Calu3 (cell line): ENCODE measurements at regions not wholly inside any gene's neighbourhood (a gene's known extent, or its start where the extent isn't known, plus 50 kb on each side); places are given as distances from the start of the nearest gene placed in this dataset.

Experiments
- BruUV-seq: library from RNA; stranded (reverse); fragments of 400-500 nt; replicated peaks from 2 replicates; lab custom pipeline; 2021; lab: Mats Ljungman, UMichigan
- CTCF ChIA-PET: fragments of 300-600 bp; sonication (Branson Sonifier 250); formaldehyde crosslinking; loops from one replicate; lab custom pipeline; 2022; ENCODE audit warnings: antibody characterized with exemption; lab: Charles Lee
- DNase-seq: peaks from one replicate; pipeline ENCODE4 v3.0.0; 2022
- H3K27ac Mint-ChIP-seq: one replicate; pipeline ENCODE4 v1.8.0; 2022; ENCODE audit warnings: mixed read lengths; ENCODE audit not compliant: unreplicated experiment
- H3K27me3 Mint-ChIP-seq: one replicate; pipeline ENCODE4 v1.8.0; 2022; ENCODE audit warnings: mixed read lengths; ENCODE audit not compliant: unreplicated experiment
- H3K36me3 Mint-ChIP-seq: one replicate; pipeline ENCODE4 v1.8.0; 2022; ENCODE audit warnings: mild to moderate bottlenecking, moderate library complexity, mixed read lengths; ENCODE audit not compliant: insufficient read depth, unreplicated experiment
- H3K4me1 Mint-ChIP-seq: one replicate; pipeline ENCODE4 v1.8.0; 2022; ENCODE audit warnings: mild to moderate bottlenecking, low read depth, mixed read lengths; ENCODE audit not compliant: unreplicated experiment
- H3K4me3 Mint-ChIP-seq: one replicate; pipeline ENCODE4 v1.8.0; 2022; ENCODE audit warnings: mild to moderate bottlenecking, low read depth, moderate library complexity, mixed read lengths; ENCODE audit not compliant: unreplicated experiment
- H3K9me3 Mint-ChIP-seq: one replicate; pipeline ENCODE4 v1.8.0; 2022; ENCODE audit warnings: low read depth, mixed read lengths; ENCODE audit not compliant: unreplicated experiment
- intact Hi-C: fragments of 100-400 bp; cut with micrococcal nuclease; formaldehyde crosslinking; loops from one replicate; pipeline ENCODE4 v1.10.0; 2022; ENCODE audit not compliant: unreplicated experiment
- TF ChIP-seq, protein P1 (sequence below): fragments of 200-600 bp; IDR thresholded peaks from one replicate; pipeline ENCODE4 v1.8.0; 2022; ENCODE audit warnings: antibody characterized with exemption; ENCODE audit not compliant: unreplicated experiment

DNA sequence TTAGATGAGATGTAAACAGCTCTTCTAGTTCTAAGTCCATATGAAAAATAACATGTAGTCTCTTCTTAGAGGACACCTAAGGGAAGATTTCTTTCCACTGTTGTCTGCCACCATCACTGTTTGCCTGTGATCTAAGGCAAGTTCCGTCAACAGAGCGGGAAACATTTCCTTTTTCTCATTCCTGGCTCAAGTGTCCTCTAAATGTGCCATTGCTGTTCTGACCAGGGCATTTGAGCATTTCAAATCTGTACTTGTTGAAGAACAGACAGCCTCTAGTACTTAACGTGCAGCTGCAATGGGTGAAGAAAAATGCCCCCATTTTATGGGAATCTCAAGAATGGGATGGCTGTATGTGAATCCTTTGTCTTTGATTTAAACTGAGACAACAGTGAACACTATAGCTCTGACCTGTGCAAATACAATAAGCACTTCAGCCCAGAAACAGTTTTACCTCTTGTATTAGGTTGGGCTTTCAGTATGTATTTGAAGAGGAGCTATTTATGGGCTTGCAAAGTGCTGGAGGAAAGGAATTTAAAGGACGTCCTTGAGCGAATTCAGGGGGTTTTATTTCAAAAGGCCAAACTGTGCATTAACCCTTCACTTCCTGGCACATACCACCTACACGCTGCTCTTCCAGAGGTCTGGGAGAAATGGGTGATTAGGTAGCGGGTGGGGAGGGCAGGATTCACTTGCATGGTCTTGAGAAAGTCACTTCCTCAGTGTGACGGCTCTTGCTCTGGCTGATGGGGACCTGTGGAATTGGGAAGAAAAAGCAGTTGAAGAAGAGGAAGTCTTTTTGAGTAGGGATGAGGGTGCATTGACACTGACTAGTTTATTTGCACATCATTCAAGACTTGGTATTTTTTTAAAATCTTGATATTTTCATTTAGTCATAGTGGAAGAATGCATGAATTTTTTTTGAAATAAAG lies 66.1 kb downstream of the THNSL1 start:
- BruUV-seq = no TSS peak
- H3K4me3 Mint-ChIP-seq = no peak overlapping the region
- no peaks in the 10 kb centered on the region for H3K27me3 Mint-ChIP-seq
- no peaks in the 10 kb centered on the region for H3K36me3 Mint-ChIP-seq
- no peaks in the 10 kb centered on the region for H3K9me3 Mint-ChIP-seq
- CTCF ChIA-PET = interaction anchor here (1.5 kb wide), 1 partner anchor 20 kb away, joined by 3 read pairs; no protein-coding TSS in a partner anchor
- intact Hi-C loops = loop anchor here (10.0 kb wide), 1 partner anchor 368 kb away; no protein-coding TSS in a partner anchor
- no peak overlapping the region for H3K27ac Mint-ChIP-seq
- H3K4me1 Mint-ChIP-seq = peaks cover 25% of the 10 kb centered on the region
- TF ChIP-seq, protein P1, sequence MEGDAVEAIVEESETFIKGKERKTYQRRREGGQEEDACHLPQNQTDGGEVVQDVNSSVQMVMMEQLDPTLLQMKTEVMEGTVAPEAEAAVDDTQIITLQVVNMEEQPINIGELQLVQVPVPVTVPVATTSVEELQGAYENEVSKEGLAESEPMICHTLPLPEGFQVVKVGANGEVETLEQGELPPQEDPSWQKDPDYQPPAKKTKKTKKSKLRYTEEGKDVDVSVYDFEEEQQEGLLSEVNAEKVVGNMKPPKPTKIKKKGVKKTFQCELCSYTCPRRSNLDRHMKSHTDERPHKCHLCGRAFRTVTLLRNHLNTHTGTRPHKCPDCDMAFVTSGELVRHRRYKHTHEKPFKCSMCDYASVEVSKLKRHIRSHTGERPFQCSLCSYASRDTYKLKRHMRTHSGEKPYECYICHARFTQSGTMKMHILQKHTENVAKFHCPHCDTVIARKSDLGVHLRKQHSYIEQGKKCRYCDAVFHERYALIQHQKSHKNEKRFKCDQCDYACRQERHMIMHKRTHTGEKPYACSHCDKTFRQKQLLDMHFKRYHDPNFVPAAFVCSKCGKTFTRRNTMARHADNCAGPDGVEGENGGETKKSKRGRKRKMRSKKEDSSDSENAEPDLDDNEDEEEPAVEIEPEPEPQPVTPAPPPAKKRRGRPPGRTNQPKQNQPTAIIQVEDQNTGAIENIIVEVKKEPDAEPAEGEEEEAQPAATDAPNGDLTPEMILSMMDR = no peak
- DNase-seq = no peak

DNA sequence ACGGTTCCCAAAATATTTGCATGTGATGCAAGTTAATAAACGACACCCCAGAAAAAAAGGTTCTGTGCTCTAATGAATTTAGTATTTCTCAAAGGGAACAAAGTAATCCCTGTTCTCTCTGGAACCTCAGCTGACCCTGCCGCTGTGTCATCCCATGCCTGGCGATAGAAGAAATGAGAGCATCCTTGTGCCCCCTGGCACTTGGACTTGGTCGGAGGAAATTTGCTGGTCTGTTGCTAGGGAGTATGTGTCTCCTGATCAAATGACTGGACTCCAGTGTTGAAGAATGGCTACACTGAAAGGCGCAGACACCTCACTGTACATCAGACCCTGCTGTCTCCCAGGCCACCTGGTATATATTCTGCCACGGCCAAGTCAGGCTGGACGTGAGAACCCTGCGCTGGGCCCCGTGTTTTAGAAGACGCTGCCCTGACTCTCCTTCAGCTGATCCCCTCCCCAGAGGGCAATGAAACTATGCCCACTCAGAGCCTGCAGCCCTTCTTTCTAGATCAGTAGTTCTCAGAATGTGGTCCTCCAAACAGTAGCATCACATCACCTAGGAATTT lies 67.2 kb downstream of the THNSL1 start:
- TF ChIP-seq, protein P1 = no peak
- intact Hi-C loops = loop anchor here (10.0 kb wide), 1 partner anchor 369 kb away; no protein-coding TSS in a partner anchor
- CTCF ChIA-PET = interaction anchor here (0.6 kb wide), 1 partner anchor 56 kb away, joined by 5 read pairs; no protein-coding TSS in a partner anchor
- Mint-ChIP-seq H3K4me1 (peaks cover 22% of the 10 kb centered on the region), H3K9me3 (no peaks in the 10 kb centered on the region), H3K27me3 (no peaks in the 10 kb centered on the region), H3K4me3 (no peak overlapping the region), H3K36me3 (no peaks in the 10 kb centered on the region), H3K27ac (no peak overlapping the region)
- no peak for DNase-seq
- BruUV-seq = no TSS peak

DNA sequence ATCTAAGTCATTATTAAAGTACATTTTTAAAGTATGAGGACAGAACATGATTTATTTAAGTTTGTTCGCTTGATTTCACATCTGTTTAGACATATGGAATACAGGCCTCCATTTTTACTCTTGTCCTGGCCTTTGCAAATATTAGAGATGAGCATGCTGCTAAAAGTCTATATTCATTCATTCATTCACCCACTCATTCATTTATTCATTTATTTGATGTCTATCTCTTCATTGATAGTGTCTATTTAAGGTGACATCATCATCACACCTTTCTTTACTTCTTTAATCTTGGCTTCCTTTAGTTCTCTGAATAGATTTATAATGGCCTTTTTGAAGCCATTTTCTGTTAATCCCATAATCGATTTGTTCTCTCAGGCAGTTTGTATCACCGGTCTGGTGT lies 68.0 kb downstream of the THNSL1 start:
- CTCF ChIA-PET = no interaction called here
- Mint-ChIP-seq H3K9me3 (peaks cover 2% of the 10 kb centered on the region), H3K27me3 (no peaks in the 10 kb centered on the region), H3K27ac (no peak overlapping the region), H3K36me3 (no peaks in the 10 kb centered on the region), H3K4me1 (peaks cover 14% of the 10 kb centered on the region), H3K4me3 (no peak overlapping the region)
- intact Hi-C loops = loop anchor here (10.0 kb wide), 1 partner anchor 370 kb away; no protein-coding TSS in a partner anchor
- no peak for DNase-seq
- BruUV-seq = no TSS peak
- TF ChIP-seq, protein P1 = no peak

DNA sequence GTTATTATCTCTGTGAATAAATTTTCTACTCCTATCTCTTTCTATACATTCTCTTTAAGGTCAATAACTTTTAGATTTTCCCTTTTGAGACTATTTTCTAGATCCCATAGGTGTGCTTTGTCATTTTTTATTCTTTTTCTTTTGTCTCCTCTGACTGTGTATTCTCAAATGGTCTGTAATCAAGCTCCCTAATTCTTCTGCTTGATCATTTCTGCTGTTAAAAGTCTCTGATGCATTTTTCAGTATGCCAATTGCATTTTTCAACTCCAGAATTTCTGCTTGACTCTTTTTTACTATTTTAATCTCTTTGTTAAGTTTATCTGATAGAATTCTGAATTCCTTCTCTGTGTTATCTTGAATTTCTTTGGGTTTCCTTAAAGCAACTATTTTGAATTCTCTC lies 78.2 kb downstream of the THNSL1 start:
- H3K4me1 Mint-ChIP-seq = no peaks in the 10 kb centered on the region
- TF ChIP-seq, protein P1 = no peak
- CTCF ChIA-PET = no interaction called here
- H3K27me3 Mint-ChIP-seq = no peaks in the 10 kb centered on the region
- H3K36me3 Mint-ChIP-seq = no peaks in the 10 kb centered on the region
- no peak overlapping the region for H3K27ac Mint-ChIP-seq
- BruUV-seq = no TSS peak
- H3K4me3 Mint-ChIP-seq = no peak overlapping the region
- no peak for DNase-seq
- no peaks in the 10 kb centered on the region for H3K9me3 Mint-ChIP-seq
- intact Hi-C loops = no loop called here
